ENCODE measurements at regions not wholly inside any gene's neighbourhood (a gene's known extent, or its start where the extent isn't known, plus 50 kb on each side); places are given as distances from the start of the nearest gene placed in this dataset.

DNA sequence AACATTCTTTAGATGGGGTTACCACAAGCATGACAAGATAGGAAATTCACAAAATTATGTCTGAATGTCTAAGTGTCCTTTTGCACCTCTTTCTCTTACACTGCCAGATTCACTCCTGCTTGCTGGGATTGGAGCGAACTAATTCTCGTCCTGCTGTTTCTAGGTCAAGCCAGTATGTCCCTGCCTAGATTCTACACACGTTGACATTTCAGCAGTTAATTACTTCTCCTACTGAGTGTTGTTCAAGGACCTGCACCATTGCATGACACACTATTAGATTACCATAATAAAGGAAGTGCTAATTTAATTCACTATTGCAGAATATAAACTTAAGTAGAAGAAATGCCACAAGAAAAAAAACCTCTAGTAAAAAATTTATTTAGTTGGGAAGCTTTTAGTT lies 1911.7 kb downstream of the PCDH7 start:
- no peak for TF ChIP-seq RBBP5 (IDR thresholded peaks at IDR 0.05; ENCODE audit: borderline replicate concordance, low read depth, low read length)
- TF ChIP-seq, protein P1, sequence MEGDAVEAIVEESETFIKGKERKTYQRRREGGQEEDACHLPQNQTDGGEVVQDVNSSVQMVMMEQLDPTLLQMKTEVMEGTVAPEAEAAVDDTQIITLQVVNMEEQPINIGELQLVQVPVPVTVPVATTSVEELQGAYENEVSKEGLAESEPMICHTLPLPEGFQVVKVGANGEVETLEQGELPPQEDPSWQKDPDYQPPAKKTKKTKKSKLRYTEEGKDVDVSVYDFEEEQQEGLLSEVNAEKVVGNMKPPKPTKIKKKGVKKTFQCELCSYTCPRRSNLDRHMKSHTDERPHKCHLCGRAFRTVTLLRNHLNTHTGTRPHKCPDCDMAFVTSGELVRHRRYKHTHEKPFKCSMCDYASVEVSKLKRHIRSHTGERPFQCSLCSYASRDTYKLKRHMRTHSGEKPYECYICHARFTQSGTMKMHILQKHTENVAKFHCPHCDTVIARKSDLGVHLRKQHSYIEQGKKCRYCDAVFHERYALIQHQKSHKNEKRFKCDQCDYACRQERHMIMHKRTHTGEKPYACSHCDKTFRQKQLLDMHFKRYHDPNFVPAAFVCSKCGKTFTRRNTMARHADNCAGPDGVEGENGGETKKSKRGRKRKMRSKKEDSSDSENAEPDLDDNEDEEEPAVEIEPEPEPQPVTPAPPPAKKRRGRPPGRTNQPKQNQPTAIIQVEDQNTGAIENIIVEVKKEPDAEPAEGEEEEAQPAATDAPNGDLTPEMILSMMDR (IDR thresholded peaks at IDR 0.05; ENCODE audit: control extremely low read depth in 1 of 3, insufficient read depth in 1 of 3, low read depth in 1 of 3, low read length in 3 of 3): no peak
- TF ChIP-seq POLR2A (IDR thresholded peaks at IDR 0.05; ENCODE audit: control extremely low read depth in 1 of 2, low read depth in 2 of 2, low read length in 2 of 2): no peak
- TF ChIP-seq EZH2 (IDR thresholded peaks at IDR 0.05; ENCODE audit: low read depth, low read length, severe bottlenecking): no peak
- no peak for TF ChIP-seq SP1 (IDR thresholded peaks at IDR 0.05; ENCODE audit: low read depth, low read length)
- TF ChIP-seq GTF2F1 (IDR thresholded peaks at IDR 0.05; ENCODE audit: borderline replicate concordance, low read depth, low read length): no peak
